GM12878 (cell line): ENCODE measurements at regions not wholly inside any gene's neighbourhood (a gene's known extent, or its start where the extent isn't known, plus 50 kb on each side); places are given as distances from the start of the nearest gene placed in this dataset.

ENCODE experiments used
- ATAC-seq: fragments of 200-7000 bp; cut with Tn5 transposase; 3 replicates; pipeline ENCODE4 v1.9.1; 2020; ENCODE audit warnings: mild to moderate bottlenecking, moderate library complexity
- BruUV-seq: library from RNA; stranded (reverse); fragments of 400-500 nt; replicated peaks from 2 replicates; lab custom pipeline; 2021; lab: Mats Ljungman, UMichigan
- CTCF ChIA-PET: fragments of 300-600 bp; sonication (Branson Sonifier 250); formaldehyde crosslinking; extraction: SDS; loops from one replicate; lab custom pipeline; 2021; ENCODE audit warnings: inconsistent platforms; lab: Yijun Ruan, JAX
- POLR2A ChIA-PET: fragments of 350-600 bp; formaldehyde crosslinking; extraction: SDS; loops from one replicate; lab custom pipeline; 2021; ENCODE audit warnings: inconsistent platforms; lab: Charles Lee
- RAD21 ChIA-PET: fragments of 300-600 bp; sonication (Branson Sonifier 250); formaldehyde crosslinking; loops from one replicate; lab custom pipeline; 2023; ENCODE audit warnings: antibody characterized with exemption; ENCODE audit not compliant: unreplicated experiment; lab: Charles Lee
- SMC1A ChIA-PET: fragments of 300-600 bp; sonication (Branson Sonifier 250); formaldehyde crosslinking; loops from one replicate; lab custom pipeline; 2023; ENCODE audit not compliant: unreplicated experiment, uncharacterized antibody; lab: Charles Lee
- DNase-seq: peaks from one replicate; pipeline ENCODE4 v3.0.0-alpha.2; 2011; ENCODE audit warnings: low read depth, low spot score
- FAIRE-seq: peaks from 3 replicates; lab custom pipeline; 2011; peaks lifted over from hg19 to GRCh38; lab: Jason Lieb, UNC
- H2AFZ ChIP-seq: 2 replicates; pipeline ENCODE4 v1.6.0; 2011; ENCODE audit warnings: low read depth, low read length, control low read depth; ENCODE audit not compliant: control insufficient read depth
- H3K27ac ChIP-seq: 2 replicates; pipeline ENCODE4 v1.5.1; 2011; ENCODE audit warnings: control low read depth; ENCODE audit not compliant: control insufficient read depth, insufficient read depth
- H3K27me3 ChIP-seq, 2 experiments: replicated peaks in 1 of 2; 2 replicates each; pipeline versions ENCODE4 v1.6.0 to v1.6.1; 2011; ENCODE audit warnings: low read length in 1 of 2; ENCODE audit not compliant: control insufficient read depth in 2 of 2, insufficient read depth in 2 of 2
- H3K36me3 ChIP-seq, 2 experiments: 2 replicates each; pipeline ENCODE4 v1.5.1; 2011; ENCODE audit warnings: low read length in 1 of 2; ENCODE audit not compliant: control insufficient read depth in 2 of 2, insufficient read depth in 2 of 2
- H3K4me1 ChIP-seq: 2 replicates; pipeline ENCODE4 v1.6.1; 2011; ENCODE audit warnings: mild to moderate bottlenecking, low read length, moderate library complexity, mixed read lengths; ENCODE audit not compliant: control insufficient read depth, insufficient read depth
- H3K4me2 ChIP-seq: 2 replicates; pipeline ENCODE4 v1.6.0; 2011; ENCODE audit warnings: control low read depth; ENCODE audit not compliant: control insufficient read depth, insufficient read depth
- H3K4me3 ChIP-seq: fragments of 200-600 bp; sonication (generic); 2 replicates; pipeline ENCODE4 v1.5.1; 2016
- H3K79me2 ChIP-seq: 2 replicates; pipeline ENCODE4 v1.6.0; 2011; ENCODE audit warnings: low read length; ENCODE audit not compliant: control insufficient read depth, insufficient read depth
- H3K9ac ChIP-seq: 2 replicates; pipeline ENCODE4 v1.8.0; 2011; ENCODE audit warnings: low read length, control low read depth, mixed read lengths; ENCODE audit not compliant: control insufficient read depth, insufficient read depth
- H3K9me3 ChIP-seq: replicated peaks from 3 replicates; pipeline ENCODE4 v1.5.1; 2011; ENCODE audit warnings: mild to moderate bottlenecking, low read length; ENCODE audit not compliant: control insufficient read depth, insufficient read depth
- H4K20me1 ChIP-seq: 2 replicates; pipeline ENCODE4 v1.6.0; 2011; ENCODE audit not compliant: control insufficient read depth, insufficient read depth
- CEBPB ChIP-seq, 2 experiments: fragments of 150-350 bp in 1 of 2; IDR thresholded peaks; 2 replicates each; pipeline ENCODE4 v1.6.1; 2012 to 2014; ENCODE audit warnings: low read depth in 2 of 2, low read length in 2 of 2, borderline replicate concordance in 1 of 2, inconsistent platforms in 1 of 2
- EGR1 ChIP-seq, 2 experiments: IDR thresholded peaks; 1 replicate in 1 of 2; 2 replicates in 1 of 2; pipeline ENCODE4 v1.6.1; 2011 to 2012; ENCODE audit warnings: low read depth in 2 of 2, low read length in 2 of 2, borderline replicate concordance in 1 of 2, mild to moderate bottlenecking in 1 of 2, moderate library complexity in 1 of 2
- GABPA ChIP-seq: IDR thresholded peaks from 2 replicates; pipeline ENCODE4 v1.6.1; 2014; ENCODE audit warnings: antibody characterized with exemption, low read depth, mild to moderate bottlenecking, inconsistent platforms
- JUND ChIP-seq: IDR thresholded peaks from 2 replicates; pipeline ENCODE4 v1.6.1; 2012; ENCODE audit warnings: low read depth, mild to moderate bottlenecking, low read length, improper control_type of control experiment, moderate library complexity
- MEF2A ChIP-seq: IDR thresholded peaks from 2 replicates; pipeline ENCODE4 v1.6.1; 2011; ENCODE audit warnings: low read depth, mild to moderate bottlenecking, low read length, moderate library complexity; ENCODE audit not compliant: insufficient read depth
- MYB ChIP-seq: fragments of 150-350 bp; IDR thresholded peaks from 2 replicates; pipeline ENCODE4 v1.6.1; 2014; ENCODE audit warnings: mild to moderate bottlenecking, low read depth, low read length, borderline replicate concordance
- MYC ChIP-seq: IDR thresholded peaks from 2 replicates; pipeline ENCODE4 v1.6.1; 2011; ENCODE audit warnings: mild to moderate bottlenecking, low read length, moderate library complexity, inconsistent platforms; ENCODE audit not compliant: insufficient read depth, insufficient replicate concordance, insufficient read length, severe bottlenecking
- NFIC ChIP-seq: IDR thresholded peaks from 2 replicates; pipeline ENCODE4 v1.6.1; 2012; ENCODE audit warnings: low read depth, mild to moderate bottlenecking, inconsistent platforms, low read length, moderate library complexity
- NFXL1 ChIP-seq: fragments of 450-650 bp; IDR thresholded peaks from 2 replicates; pipeline ENCODE4 v1.6.1; 2017; ENCODE audit warnings: antibody characterized with exemption, mild to moderate bottlenecking, borderline replicate concordance
- NFYB ChIP-seq: IDR thresholded peaks from 2 replicates; pipeline ENCODE4 v1.6.1; 2011; ENCODE audit warnings: low read depth, mild to moderate bottlenecking, low read length, improper control_type of control experiment, moderate library complexity; ENCODE audit not compliant: insufficient read depth
- SPI1 ChIP-seq: IDR thresholded peaks from 2 replicates; pipeline ENCODE4 v1.6.1; 2011; ENCODE audit warnings: low read depth, mild to moderate bottlenecking, low read length, moderate library complexity, borderline replicate concordance; ENCODE audit not compliant: insufficient read depth
- TARDBP ChIP-seq: IDR thresholded peaks from 2 replicates; pipeline ENCODE4 v1.6.1; 2016; ENCODE audit warnings: borderline replicate concordance
- TBL1XR1 ChIP-seq: IDR thresholded peaks from 2 replicates; pipeline ENCODE4 v1.6.1; 2012; ENCODE audit warnings: low read depth, low read length, improper control_type of control experiment
- TCF3 ChIP-seq: IDR thresholded peaks from 2 replicates; pipeline ENCODE4 v1.6.1; 2012; ENCODE audit warnings: low read depth, mild to moderate bottlenecking, low read length, borderline replicate concordance; ENCODE audit not compliant: insufficient read depth
- ZZZ3 ChIP-seq: IDR thresholded peaks from 2 replicates; pipeline ENCODE4 v1.6.1; 2011; ENCODE audit warnings: low read depth; ENCODE audit not compliant: control insufficient read depth, insufficient read length
- WGBS: methylation state at CpG from one replicate; pipeline ENCODE4 v1.1.6; 2016; ENCODE audit warnings: low lambda C conversion rate; ENCODE audit not compliant: insufficient replicate concordance, insufficient coverage; ENCODE audit errors: missing lambda C conversion rate; 5-methylcytosine and 5-hydroxymethylcytosine counted together
- in situ Hi-C: fragments of 300-500 bp; cut with MboI; formaldehyde crosslinking; loops from 9 replicates; pipeline ENCODE4 v1.14.3; 2018; ENCODE audit warnings: mixed read lengths
- intact Hi-C: fragments of 100-400 bp; cut with micrococcal nuclease; formaldehyde crosslinking; loops from one replicate; pipeline ENCODE4 v1.14.2; 2022; ENCODE audit not compliant: unreplicated experiment
- TF ChIP-seq, protein P1 (sequence below): IDR thresholded peaks from 2 replicates; pipeline ENCODE4 v1.6.1; 2012; ENCODE audit warnings: mild to moderate bottlenecking, low read depth, low read length
- TF ChIP-seq, protein P2 (sequence below): fragments of 450-650 bp; IDR thresholded peaks from 2 replicates; pipeline ENCODE4 v1.6.1; 2016; ENCODE audit warnings: mild to moderate bottlenecking

DNA sequence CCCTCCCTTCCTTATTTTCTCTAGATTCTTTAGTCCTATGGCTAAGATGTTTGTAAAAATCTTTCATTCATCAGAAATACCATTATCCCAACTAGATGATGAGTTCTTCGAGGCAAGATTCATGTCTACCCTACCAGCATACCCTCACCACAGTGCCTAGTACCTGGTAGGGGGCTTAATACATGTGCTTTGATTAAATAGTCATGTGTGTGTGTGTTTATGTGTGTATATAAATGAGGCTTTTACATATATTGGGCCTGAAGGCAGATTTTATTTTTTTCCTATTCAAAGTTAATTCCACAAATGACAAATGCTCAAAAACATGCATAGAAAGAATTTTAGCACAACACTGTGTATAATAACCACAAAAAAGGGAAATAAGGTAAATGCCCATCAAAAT is 193.0 kb upstream of the IRX3 start:
- H3K4me1 ChIP-seq = no peaks in the 10 kb centered on the region
- H3K4me3 ChIP-seq = no peak overlapping the region
- no peak for TF ChIP-seq CEBPB (IDR thresholded peaks at IDR 0.05; ENCODE audit: borderline replicate concordance in 1 of 2, low read depth in 2 of 2, low read length in 2 of 2)
- TF ChIP-seq MYB = no peak
- TF ChIP-seq MYC = no peak
- no peak for TF ChIP-seq ZZZ3
- TF ChIP-seq, protein P1, sequence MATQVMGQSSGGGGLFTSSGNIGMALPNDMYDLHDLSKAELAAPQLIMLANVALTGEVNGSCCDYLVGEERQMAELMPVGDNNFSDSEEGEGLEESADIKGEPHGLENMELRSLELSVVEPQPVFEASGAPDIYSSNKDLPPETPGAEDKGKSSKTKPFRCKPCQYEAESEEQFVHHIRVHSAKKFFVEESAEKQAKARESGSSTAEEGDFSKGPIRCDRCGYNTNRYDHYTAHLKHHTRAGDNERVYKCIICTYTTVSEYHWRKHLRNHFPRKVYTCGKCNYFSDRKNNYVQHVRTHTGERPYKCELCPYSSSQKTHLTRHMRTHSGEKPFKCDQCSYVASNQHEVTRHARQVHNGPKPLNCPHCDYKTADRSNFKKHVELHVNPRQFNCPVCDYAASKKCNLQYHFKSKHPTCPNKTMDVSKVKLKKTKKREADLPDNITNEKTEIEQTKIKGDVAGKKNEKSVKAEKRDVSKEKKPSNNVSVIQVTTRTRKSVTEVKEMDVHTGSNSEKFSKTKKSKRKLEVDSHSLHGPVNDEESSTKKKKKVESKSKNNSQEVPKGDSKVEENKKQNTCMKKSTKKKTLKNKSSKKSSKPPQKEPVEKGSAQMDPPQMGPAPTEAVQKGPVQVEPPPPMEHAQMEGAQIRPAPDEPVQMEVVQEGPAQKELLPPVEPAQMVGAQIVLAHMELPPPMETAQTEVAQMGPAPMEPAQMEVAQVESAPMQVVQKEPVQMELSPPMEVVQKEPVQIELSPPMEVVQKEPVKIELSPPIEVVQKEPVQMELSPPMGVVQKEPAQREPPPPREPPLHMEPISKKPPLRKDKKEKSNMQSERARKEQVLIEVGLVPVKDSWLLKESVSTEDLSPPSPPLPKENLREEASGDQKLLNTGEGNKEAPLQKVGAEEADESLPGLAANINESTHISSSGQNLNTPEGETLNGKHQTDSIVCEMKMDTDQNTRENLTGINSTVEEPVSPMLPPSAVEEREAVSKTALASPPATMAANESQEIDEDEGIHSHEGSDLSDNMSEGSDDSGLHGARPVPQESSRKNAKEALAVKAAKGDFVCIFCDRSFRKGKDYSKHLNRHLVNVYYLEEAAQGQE = no peak
- no peak for TF ChIP-seq JUND
- TF ChIP-seq MEF2A = no peak
- no peak for TF ChIP-seq TBL1XR1
- no peak for TF ChIP-seq SPI1
- TF ChIP-seq TARDBP = no peak
- no peak for TF ChIP-seq NFIC
- TF ChIP-seq GABPA = no peak
- no peak for TF ChIP-seq NFYB
- TF ChIP-seq EGR1 (IDR thresholded peaks at IDR 0.05; ENCODE audit: borderline replicate concordance in 1 of 2, low read depth in 2 of 2, low read length in 2 of 2) = no peak
- TF ChIP-seq, protein P2, sequence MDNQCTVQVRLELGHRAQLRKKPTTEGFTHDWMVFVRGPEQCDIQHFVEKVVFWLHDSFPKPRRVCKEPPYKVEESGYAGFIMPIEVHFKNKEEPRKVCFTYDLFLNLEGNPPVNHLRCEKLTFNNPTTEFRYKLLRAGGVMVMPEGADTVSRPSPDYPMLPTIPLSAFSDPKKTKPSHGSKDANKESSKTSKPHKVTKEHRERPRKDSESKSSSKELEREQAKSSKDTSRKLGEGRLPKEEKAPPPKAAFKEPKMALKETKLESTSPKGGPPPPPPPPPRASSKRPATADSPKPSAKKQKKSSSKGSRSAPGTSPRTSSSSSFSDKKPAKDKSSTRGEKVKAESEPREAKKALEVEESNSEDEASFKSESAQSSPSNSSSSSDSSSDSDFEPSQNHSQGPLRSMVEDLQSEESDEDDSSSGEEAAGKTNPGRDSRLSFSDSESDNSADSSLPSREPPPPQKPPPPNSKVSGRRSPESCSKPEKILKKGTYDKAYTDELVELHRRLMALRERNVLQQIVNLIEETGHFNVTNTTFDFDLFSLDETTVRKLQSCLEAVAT = no peak
- TF ChIP-seq TCF3 = no peak
- TF ChIP-seq NFXL1 = no peak
- no TSS peak for BruUV-seq
- H3K27ac ChIP-seq = no peak overlapping the region
- no peaks in the 10 kb centered on the region for H3K9me3 ChIP-seq
- intact Hi-C loops = no loop called here
- RAD21 ChIA-PET = no interaction called here
- no peaks in the 10 kb centered on the region for H3K36me3 ChIP-seq
- CTCF ChIA-PET = interaction anchor here (0.6 kb wide), 1 partner anchor 235 kb away, joined by 3 read pairs; no protein-coding TSS in a partner anchor
- no peak overlapping the region for H3K9ac ChIP-seq
- DNase-seq (no peak), FAIRE-seq (no peak), ATAC-seq (no peak)
- POLR2A ChIA-PET = no interaction called here
- no peak overlapping the region for H2AFZ ChIP-seq
- 6% methylated on average over 1 of the region's 1 CpG for WGBS
- H3K79me2 ChIP-seq = no peaks in the 10 kb centered on the region
- in situ Hi-C loops = no loop called here
- SMC1A ChIA-PET = no interaction called here
- no peaks in the 10 kb centered on the region for H3K27me3 ChIP-seq
- H3K4me2 ChIP-seq = no peak overlapping the region
- no peaks in the 10 kb centered on the region for H4K20me1 ChIP-seq
